Activated CD4-positive, alpha-beta T cell treated with anti-CD3 and anti-CD28 coated beads for 36 hours (primary cell): ENCODE measurements at regions not wholly inside any gene's neighbourhood (a gene's known extent, or its start where the extent isn't known, plus 50 kb on each side); places are given as distances from the start of the nearest gene placed in this dataset.

ENCODE experiments used
- ATAC-seq: fragments of 200-7000 bp; cut with Tn5 transposase; one replicate; pipeline ENCODE4 v1.10.0; 2021; ENCODE audit warnings: mild to moderate bottlenecking, moderate library complexity
- CTCF ChIA-PET: fragments of 350-600 bp; sonication (Branson Sonifier 250); formaldehyde crosslinking; loops from one replicate; lab custom pipeline; 2021; ENCODE audit warnings: antibody characterized with exemption; lab: Charles Lee
- POLR2A ChIA-PET: fragments of 350-600 bp; sonication (Branson Sonifier 250); formaldehyde crosslinking; loops from one replicate; lab custom pipeline; 2021; ENCODE audit warnings: antibody characterized with exemption, inconsistent platforms; lab: Charles Lee
- DNase-seq: peaks from one replicate; pipeline ENCODE4 v3.0.0-alpha.2; 2020
- H3K27ac Mint-ChIP-seq: one replicate; pipeline ENCODE4 v1.8.0; 2021; ENCODE audit warnings: mixed read lengths
- H3K27me3 Mint-ChIP-seq: one replicate; pipeline ENCODE4 v1.8.0; 2021; ENCODE audit warnings: mixed read lengths
- H3K36me3 Mint-ChIP-seq: one replicate; pipeline ENCODE4 v1.8.0; 2021; ENCODE audit warnings: low read depth, mixed read lengths
- H3K4me1 Mint-ChIP-seq: one replicate; pipeline ENCODE4 v1.8.0; 2021; ENCODE audit warnings: mixed read lengths
- H3K4me3 Mint-ChIP-seq: one replicate; pipeline ENCODE4 v1.8.0; 2021; ENCODE audit warnings: mild to moderate bottlenecking, moderate library complexity, mixed read lengths
- H3K9me3 Mint-ChIP-seq: one replicate; pipeline ENCODE4 v1.8.0; 2021; ENCODE audit warnings: low read depth, mixed read lengths
- intact Hi-C, 2 experiments: fragments of 100-400 bp; cut with DNase I in 1 of 2; cut with micrococcal nuclease in 1 of 2; formaldehyde crosslinking; loops; one replicate each; pipeline versions ENCODE4 v1.14.2 to v1.15.1; 2022 to 2024; cut with DNase I, micrococcal nuclease

DNA sequence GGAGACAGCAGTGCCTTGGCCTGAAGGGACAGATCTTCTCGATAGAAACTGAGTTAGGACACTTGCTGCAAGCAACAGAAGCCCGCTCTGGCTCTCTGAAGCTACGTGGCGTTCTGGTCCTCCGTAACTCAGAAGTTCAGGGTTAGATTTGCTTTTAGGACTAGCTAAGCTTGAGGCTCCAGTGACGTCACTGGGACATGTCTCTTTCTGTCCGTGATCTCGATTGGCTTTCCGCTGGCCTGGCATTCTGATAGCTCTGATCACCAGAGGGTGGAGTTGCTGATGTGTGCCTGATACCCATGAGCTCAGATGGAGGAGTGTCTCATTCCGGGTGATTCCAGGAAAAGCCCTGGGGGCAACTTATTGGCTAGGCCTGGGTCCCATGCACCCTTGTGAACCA lies 75.0 kb downstream of the GLI2 start:
- ATAC-seq, result no peak
- no peaks in the 10 kb centered on the region for H3K9me3 Mint-ChIP-seq
- CTCF ChIA-PET, result no interaction called here

DNA sequence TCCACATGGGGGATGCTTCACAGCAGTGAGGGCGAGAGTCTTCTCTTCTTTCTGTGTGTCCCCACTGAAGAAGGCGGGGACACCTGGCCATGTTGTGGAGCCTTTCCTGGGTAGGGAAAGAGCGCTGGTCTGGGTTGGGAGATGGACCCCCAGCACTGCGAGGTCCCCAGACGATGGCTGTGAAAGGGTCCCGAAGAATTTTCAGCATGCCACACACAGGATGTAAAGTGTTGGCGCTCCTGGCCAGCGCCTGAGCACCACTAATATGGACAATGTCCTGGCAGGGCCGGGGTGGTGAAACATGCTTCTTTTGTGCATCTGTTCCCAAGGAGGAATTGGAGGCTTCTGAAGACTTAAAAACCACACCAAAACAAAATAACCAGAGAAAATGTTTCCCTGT lies 77.2 kb downstream of the GLI2 start:
- H3K27ac Mint-ChIP-seq, result no peak overlapping the region
- ChIA-PET CTCF (no interaction called here), POLR2A (no interaction called here)
- peaks cover 2% of the 10 kb centered on the region for H3K27me3 Mint-ChIP-seq
- DNase-seq (no peak), ATAC-seq (no peak)
- intact Hi-C loops, result no loop called here
- no peaks in the 10 kb centered on the region for H3K4me1 Mint-ChIP-seq
- no peak overlapping the region for H3K4me3 Mint-ChIP-seq
- no peaks in the 10 kb centered on the region for H3K36me3 Mint-ChIP-seq
- H3K9me3 Mint-ChIP-seq, result no peaks in the 10 kb centered on the region

More for the DNA sequence above, 75.0 kb downstream of the GLI2 start:
- intact Hi-C loops, result no loop called here
- H3K4me1 Mint-ChIP-seq, result no peaks in the 10 kb centered on the region
- no peak overlapping the region for H3K4me3 Mint-ChIP-seq
- POLR2A ChIA-PET, result no interaction called here
- H3K36me3 Mint-ChIP-seq, result no peaks in the 10 kb centered on the region
- H3K27ac Mint-ChIP-seq, result no peak overlapping the region
- peaks cover 2% of the 10 kb centered on the region for H3K27me3 Mint-ChIP-seq
- DNase-seq, result no peak

DNA sequence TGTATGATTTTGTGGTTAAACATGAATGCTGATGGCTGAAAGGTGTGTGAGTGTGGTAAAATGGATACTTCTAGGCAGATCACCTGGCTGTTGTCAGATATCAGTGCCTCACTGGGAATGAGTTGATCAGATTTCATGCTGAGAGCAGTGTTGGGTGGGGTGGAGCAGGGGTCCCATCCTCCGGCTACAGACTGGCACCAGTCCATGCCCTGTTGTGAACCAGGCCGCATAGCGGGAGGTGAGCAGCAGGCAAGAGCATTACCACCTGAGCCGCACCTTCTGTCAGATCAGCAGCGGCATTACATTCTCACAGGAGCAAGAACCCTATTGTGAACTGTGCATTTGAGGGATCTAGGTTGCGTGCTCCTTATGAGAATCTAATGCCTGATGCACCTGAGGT lies 78.7 kb downstream of the GLI2 start:
- no peaks in the 10 kb centered on the region for H3K9me3 Mint-ChIP-seq
- no peaks in the 10 kb centered on the region for H3K36me3 Mint-ChIP-seq
- no peaks in the 10 kb centered on the region for H3K4me1 Mint-ChIP-seq
- POLR2A ChIA-PET, result no interaction called here
- DNase-seq, result no peak
- intact Hi-C loops, result no loop called here
- CTCF ChIA-PET, result no interaction called here
- no peak for ATAC-seq
- H3K27ac Mint-ChIP-seq, result no peak overlapping the region
- H3K27me3 Mint-ChIP-seq, result peaks cover under 1% of the 10 kb centered on the region
- no peak overlapping the region for H3K4me3 Mint-ChIP-seq

DNA sequence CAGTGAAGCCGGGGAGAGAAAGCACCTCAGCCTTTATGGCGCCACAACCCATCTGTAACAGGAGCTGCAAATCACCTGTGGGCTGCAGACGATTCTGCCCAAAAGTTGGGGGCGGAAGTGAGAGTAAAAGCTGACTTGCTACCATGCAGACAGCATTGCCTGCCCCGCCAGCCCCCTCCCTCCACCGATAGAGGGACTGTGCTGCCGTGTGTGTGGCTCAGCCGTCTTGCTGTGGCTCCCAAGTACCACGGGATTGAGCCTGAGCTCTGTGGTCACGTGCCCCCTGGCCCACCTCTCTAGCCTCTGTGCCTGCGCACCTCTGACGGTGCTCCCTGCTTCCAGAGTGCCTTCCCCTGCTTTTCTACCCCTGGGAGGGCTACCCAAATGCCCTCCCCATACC lies 79.6 kb downstream of the GLI2 start:
- no peak overlapping the region for H3K27ac Mint-ChIP-seq
- no peak overlapping the region for H3K4me3 Mint-ChIP-seq
- POLR2A ChIA-PET, result no interaction called here
- intact Hi-C loops, result no loop called here
- no peaks in the 10 kb centered on the region for H3K36me3 Mint-ChIP-seq
- H3K9me3 Mint-ChIP-seq, result no peaks in the 10 kb centered on the region
- H3K4me1 Mint-ChIP-seq, result no peaks in the 10 kb centered on the region
- no peaks in the 10 kb centered on the region for H3K27me3 Mint-ChIP-seq
- DNase-seq, result no peak
- no peak for ATAC-seq
- CTCF ChIA-PET, result no interaction called here

DNA sequence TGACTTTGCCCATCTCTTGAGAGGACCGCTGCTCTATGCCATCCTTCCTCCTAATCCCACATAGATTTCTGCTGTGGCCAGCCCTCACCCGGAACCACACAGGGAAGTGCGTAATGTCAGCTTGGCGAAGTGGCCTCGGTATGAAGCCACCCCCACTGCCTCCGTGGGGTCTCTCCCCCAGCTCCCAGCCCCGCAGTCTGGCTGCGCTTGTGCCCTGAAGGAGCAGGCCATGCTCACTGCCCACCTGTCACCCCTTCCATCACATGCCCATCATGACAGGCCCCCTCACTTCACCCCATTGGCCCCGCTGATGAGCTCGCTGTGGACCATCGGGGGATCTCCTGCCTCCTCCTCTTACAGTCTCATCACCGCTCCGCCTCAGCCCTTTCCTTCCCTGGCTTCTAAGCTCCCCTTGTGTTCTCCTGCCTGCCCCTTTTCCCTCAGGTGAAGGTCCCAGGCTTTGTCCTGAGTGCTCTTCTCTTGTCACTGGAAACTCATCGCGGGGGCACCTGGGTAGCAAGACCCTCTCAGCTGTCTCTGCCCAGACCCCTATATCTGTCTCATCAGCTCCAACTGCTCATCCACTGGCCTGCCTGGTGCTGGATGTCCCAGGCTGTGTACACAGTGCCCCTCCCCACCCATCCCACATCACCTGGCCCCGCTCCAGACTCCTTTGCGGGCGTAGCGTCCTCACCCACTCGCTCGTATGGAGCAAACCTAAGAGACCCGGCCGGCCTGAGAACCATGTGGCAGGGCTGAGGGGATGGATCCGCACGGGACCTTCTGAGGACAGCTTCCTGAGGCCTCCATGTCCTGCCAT lies 81.7 kb downstream of the GLI2 start:
- no peak overlapping the region for H3K27ac Mint-ChIP-seq
- ChIA-PET POLR2A (no interaction called here), CTCF (no interaction called here)
- ATAC-seq, result no peak
- H3K4me1 Mint-ChIP-seq, result no peaks in the 10 kb centered on the region
- H3K36me3 Mint-ChIP-seq, result no peaks in the 10 kb centered on the region
- intact Hi-C loops, result no loop called here
- no peaks in the 10 kb centered on the region for H3K9me3 Mint-ChIP-seq
- no peaks in the 10 kb centered on the region for H3K27me3 Mint-ChIP-seq
- DNase-seq, result no peak
- H3K4me3 Mint-ChIP-seq, result no peak overlapping the region

DNA sequence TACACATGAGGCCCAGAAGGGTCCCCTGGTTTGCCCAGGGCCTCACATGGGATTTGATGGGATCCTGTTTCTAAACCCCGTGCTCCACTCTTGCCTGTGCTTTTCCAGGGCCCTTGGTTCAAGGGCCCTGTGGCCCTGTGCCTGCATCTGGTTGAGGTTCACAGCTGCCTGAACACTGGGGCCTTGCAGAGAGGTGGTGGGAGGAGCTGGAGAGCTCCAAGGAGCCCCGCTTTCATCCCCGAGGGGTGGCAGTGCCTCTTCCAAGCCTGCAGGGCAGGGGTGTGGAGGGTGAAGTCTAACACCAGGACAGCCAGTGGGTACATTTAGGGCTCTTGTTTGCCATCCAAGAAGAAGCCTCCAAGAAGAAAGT lies 82.3 kb downstream of the GLI2 start:
- no peaks in the 10 kb centered on the region for H3K4me1 Mint-ChIP-seq
- ChIA-PET POLR2A (no interaction called here), CTCF (no interaction called here)
- no peak for ATAC-seq
- intact Hi-C loops, result no loop called here
- no peaks in the 10 kb centered on the region for H3K9me3 Mint-ChIP-seq
- no peak for DNase-seq
- no peaks in the 10 kb centered on the region for H3K36me3 Mint-ChIP-seq
- no peaks in the 10 kb centered on the region for H3K27me3 Mint-ChIP-seq
- H3K27ac Mint-ChIP-seq, result no peak overlapping the region
- H3K4me3 Mint-ChIP-seq, result no peak overlapping the region

DNA sequence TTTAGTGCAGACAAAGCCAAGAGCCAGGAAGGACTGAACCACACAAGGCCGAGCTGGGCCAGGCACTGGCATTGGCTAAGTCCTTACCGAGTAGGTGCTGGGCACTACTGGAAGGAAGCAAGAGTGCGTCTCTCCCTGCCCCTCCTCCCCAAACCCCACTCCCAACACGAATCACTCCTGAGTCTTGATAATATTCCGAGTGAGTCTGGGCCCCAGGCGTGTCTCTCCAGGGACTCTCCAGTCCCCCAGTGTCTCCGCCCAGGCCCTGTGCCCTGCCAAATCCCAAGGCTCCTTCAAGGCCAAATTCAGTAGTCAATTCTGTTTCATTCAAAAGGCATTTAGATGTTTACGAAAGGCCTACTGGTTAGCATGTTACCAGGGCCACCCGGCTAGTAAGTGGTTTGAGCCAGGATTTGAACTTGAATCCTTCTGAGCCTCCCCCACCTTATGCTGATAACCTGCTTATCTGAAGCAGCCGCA lies 82.8 kb downstream of the GLI2 start:
- Mint-ChIP-seq H3K4me1 (no peaks in the 10 kb centered on the region), H3K4me3 (no peak overlapping the region), H3K9me3 (no peaks in the 10 kb centered on the region), H3K27ac (no peak overlapping the region), H3K36me3 (no peaks in the 10 kb centered on the region), H3K27me3 (no peaks in the 10 kb centered on the region)
- no peak for ATAC-seq
- ChIA-PET CTCF (no interaction called here), POLR2A (no interaction called here)
- DNase-seq, result no peak
- intact Hi-C loops, result no loop called here

DNA sequence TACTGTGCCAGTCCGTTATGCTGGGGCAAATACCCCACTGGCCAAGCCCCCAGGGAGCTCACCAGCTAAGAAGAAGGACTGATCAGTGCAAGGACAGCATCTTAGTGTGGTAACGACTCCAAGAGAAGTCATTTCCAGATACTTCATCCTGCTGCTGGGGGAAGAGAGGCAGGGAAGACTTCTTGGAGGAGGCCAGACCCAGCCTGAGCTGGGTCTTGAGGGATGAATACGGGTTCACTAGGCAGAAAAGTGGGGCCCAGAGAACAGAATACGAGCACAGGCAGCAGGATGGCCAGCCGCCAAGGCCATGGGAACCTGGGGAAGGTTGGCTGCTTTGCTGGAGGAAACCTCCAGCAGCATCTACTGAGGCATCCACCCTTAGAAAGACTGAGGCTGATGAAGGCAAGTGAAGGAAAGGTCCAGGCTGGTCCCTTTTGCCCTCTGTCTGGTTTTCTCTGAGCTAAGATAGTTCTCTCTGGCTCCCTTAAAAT lies 84.1 kb downstream of the GLI2 start:
- intact Hi-C loops, result no loop called here
- no peaks in the 10 kb centered on the region for H3K4me1 Mint-ChIP-seq
- H3K27ac Mint-ChIP-seq, result no peak overlapping the region
- ATAC-seq, result no peak
- H3K27me3 Mint-ChIP-seq, result no peaks in the 10 kb centered on the region
- DNase-seq, result no peak
- ChIA-PET CTCF (no interaction called here), POLR2A (no interaction called here)
- H3K36me3 Mint-ChIP-seq, result no peaks in the 10 kb centered on the region
- H3K9me3 Mint-ChIP-seq, result no peaks in the 10 kb centered on the region
- no peak overlapping the region for H3K4me3 Mint-ChIP-seq

DNA sequence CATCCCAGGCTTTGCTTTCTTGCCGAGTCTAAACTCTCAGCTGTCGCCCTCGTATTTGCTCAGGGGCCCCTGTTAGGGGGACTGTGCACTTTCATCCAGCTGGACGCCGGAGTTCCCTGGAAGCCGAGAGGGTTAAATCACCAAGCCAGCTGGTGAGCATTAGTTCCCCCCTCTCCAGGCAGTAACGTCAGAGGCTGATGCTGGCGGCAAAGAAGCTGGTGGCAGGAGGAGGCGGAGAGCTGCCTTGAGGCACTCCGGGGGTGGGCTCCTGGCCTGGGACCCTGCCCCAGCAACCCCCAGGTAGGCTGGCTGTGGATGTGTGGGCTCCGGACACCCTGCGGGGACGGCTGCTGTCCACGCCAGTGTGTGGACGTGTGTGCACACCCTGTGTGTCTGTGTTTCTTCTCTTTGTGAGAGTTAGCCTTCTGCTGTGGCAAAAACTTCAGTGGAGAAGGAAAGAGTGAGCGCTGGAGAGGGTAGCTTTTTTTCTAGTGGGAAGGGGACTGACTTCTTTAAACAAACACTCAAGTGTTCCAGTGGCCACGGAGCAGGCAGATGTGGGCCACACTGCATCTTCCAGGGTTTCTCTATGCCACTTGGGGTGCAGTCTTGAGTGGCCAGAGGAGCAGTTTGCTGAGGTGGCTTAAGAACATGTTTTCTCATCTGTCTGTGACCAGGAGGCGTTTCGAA lies 84.7 kb downstream of the GLI2 start:
- ATAC-seq, result no peak
- POLR2A ChIA-PET, result no interaction called here

DNA sequence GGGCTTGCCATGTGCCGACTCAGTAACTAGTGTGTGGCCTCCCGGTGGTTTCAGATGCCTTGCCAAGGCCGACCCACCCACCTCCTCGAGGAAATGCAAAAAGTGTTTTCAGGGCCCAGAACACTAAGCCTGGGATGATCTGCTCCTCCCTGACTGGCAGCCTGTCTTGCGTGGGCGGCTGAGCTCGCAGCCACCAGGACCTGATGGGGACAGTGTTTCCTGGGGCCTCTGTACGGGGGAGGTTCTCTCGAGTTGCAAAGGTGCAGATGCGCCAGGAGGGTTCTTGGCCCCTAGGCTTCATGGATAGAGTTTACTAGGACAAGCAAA lies 85.2 kb downstream of the GLI2 start:
- no peak overlapping the region for H3K4me3 Mint-ChIP-seq
- intact Hi-C loops, result no loop called here
- no peak overlapping the region for H3K27ac Mint-ChIP-seq
- H3K27me3 Mint-ChIP-seq, result no peaks in the 10 kb centered on the region
- no peaks in the 10 kb centered on the region for H3K9me3 Mint-ChIP-seq
- ATAC-seq, result no peak
- no peaks in the 10 kb centered on the region for H3K36me3 Mint-ChIP-seq
- no peak for DNase-seq
- H3K4me1 Mint-ChIP-seq, result no peaks in the 10 kb centered on the region
- ChIA-PET POLR2A (no interaction called here), CTCF (no interaction called here)

More for the DNA sequence above, 84.7 kb downstream of the GLI2 start:
- intact Hi-C loops, result no loop called here
- CTCF ChIA-PET, result no interaction called here
- Mint-ChIP-seq H3K36me3 (no peaks in the 10 kb centered on the region), H3K27me3 (no peaks in the 10 kb centered on the region), H3K4me1 (no peaks in the 10 kb centered on the region), H3K9me3 (no peaks in the 10 kb centered on the region), H3K27ac (no peak overlapping the region), H3K4me3 (no peak overlapping the region)
- DNase-seq, result no peak

DNA sequence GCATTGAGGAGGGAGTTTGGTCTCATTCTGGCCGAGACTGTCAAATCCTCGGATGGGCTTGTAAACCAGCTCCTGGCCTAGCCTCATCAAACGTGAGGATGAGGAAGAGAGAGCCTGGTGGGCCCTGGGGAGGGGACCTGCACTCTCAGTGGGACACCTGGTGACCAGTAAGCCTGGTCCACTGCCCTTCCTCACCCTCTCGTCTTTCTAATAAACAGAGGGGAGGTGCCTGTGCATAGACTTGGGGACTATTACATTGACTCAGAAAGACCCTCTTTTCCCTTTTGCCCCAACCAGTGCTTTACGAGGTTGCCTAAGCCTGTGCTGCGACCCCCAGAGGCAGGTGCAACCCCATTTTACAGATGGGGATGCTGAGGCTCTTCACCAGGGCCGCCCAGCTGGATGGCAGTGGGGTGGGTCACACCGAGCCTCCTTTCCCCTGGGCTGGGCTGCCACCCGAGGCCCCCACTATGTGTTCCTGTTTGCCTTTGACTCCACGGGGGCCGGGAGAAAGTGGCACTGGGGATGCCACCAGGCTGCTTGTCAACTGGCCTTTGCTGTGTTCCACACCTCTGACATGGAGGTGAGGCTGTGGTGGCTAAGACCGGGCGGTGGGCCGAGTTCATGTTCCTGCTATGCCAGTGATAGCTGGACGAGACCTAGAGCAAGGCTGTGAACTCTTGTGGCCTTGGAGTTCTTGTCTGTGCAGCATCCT lies 85.9 kb downstream of the GLI2 start:
- no peaks in the 10 kb centered on the region for H3K9me3 Mint-ChIP-seq
- H3K4me1 Mint-ChIP-seq, result no peaks in the 10 kb centered on the region
- H3K27ac Mint-ChIP-seq, result no peak overlapping the region
- intact Hi-C loops, result no loop called here
- ChIA-PET POLR2A (no interaction called here), CTCF (interaction anchor here (0.6 kb wide), 1 partner anchor 53 kb away, joined by 3 read pairs; no protein-coding TSS in a partner anchor)
- H3K4me3 Mint-ChIP-seq, result no peak overlapping the region
- no peaks in the 10 kb centered on the region for H3K27me3 Mint-ChIP-seq
- ATAC-seq (no peak), DNase-seq (no peak)
- H3K36me3 Mint-ChIP-seq, result no peaks in the 10 kb centered on the region

DNA sequence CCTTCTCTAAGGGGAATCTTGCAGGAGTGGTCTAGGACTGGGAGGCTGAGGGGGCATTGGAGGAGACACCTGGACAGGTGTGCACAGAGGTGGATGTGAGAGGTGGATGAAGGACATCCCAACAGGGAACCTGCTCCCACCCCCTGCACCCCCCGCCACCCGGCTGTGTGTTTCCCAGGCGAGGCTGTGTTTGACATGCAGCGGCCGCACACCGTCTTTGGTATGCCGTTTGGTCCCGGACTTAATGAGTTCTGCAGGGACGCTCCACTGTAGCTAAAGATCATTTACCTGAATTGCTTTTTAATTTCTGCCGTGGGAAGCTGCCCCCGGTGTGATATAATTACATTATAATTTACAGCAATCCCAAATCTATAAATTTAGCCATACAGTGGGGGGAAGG lies 87.3 kb downstream of the GLI2 start:
- Mint-ChIP-seq H3K27me3 (no peaks in the 10 kb centered on the region), H3K9me3 (no peaks in the 10 kb centered on the region), H3K4me3 (no peak overlapping the region), H3K36me3 (no peaks in the 10 kb centered on the region), H3K27ac (no peak overlapping the region), H3K4me1 (no peaks in the 10 kb centered on the region)
- POLR2A ChIA-PET, result no interaction called here
- CTCF ChIA-PET, result no interaction called here
- DNase-seq, result no peak
- intact Hi-C loops, result no loop called here
- ATAC-seq, result no peak
